ENCODE measurements at regions not wholly inside any gene's neighbourhood (a gene's known extent, or its start where the extent isn't known, plus 50 kb on each side); places are given as distances from the start of the nearest gene placed in this dataset.
A peak's percentile ranks its signal among the peaks of the same experiment; 100 is the strongest.

DNA sequence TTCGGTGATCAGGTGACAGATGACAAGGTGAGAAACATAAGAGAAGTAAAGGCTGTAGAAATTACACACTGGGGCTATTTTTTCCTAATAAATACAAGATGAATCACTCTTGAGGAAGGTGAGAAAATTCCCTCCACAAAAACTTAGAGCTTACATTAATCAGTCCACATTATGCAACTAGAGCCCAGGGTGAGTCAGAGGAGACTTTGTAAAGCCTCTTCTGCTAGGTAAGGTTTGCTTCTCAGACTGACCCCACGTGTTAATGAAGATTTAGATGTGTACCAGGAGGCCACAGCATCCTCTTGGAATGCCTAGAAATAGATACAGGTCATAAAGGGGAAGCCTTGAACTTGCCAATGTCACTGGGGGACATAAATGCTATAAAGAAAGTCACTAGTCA lies 396.0 kb upstream of the SMIM31 start:
- H3K36me3 Mint-ChIP-seq (ENCODE audit: low read depth) = no peaks in the 10 kb centered on the region
- no peak overlapping the region for H3K27ac Mint-ChIP-seq
- CTCF ChIA-PET = no interaction called here
- no peaks in the 10 kb centered on the region for H3K27me3 Mint-ChIP-seq
- H3K4me1 Mint-ChIP-seq = peaks cover 5% of the 10 kb centered on the region
- DNase-seq (no peak), ATAC-seq (no peak)
- no peaks in the 10 kb centered on the region for H3K9me3 Mint-ChIP-seq (ENCODE audit: low read depth)
- POLR2A ChIA-PET = no interaction called here
- H3K4me3 Mint-ChIP-seq = no peak overlapping the region
- intact Hi-C loops (cut with DNase I, micrococcal nuclease) = no loop called here

DNA sequence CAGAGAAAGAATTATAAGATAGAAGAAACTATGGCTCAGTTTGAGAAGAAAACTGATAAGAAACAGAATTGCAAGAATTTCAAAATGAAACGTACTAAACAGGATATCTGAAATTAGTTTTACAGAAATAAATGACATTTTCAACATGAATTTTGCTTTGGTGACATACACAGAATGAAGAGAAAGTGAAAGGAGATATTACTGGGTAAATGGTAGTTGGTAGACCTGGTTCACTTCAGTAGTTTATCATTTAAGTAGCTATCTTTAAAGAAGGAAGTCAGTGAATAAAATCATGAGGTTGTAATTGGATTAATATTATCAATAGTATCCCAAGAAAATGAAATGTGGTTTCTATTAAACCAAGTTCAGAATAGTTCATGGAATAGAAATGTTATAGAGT lies 395.5 kb upstream of the SMIM31 start:
- no peak overlapping the region for H3K4me3 Mint-ChIP-seq
- POLR2A ChIA-PET = no interaction called here
- no peaks in the 10 kb centered on the region for H3K27me3 Mint-ChIP-seq
- DNase-seq (no peak), ATAC-seq (no peak)
- intact Hi-C loops (cut with DNase I, micrococcal nuclease) = no loop called here
- CTCF ChIA-PET = no interaction called here
- H3K36me3 Mint-ChIP-seq (ENCODE audit: low read depth) = no peaks in the 10 kb centered on the region
- H3K27ac Mint-ChIP-seq = no peak overlapping the region
- no peaks in the 10 kb centered on the region for H3K9me3 Mint-ChIP-seq (ENCODE audit: low read depth)
- H3K4me1 Mint-ChIP-seq = peaks cover 5% of the 10 kb centered on the region

DNA sequence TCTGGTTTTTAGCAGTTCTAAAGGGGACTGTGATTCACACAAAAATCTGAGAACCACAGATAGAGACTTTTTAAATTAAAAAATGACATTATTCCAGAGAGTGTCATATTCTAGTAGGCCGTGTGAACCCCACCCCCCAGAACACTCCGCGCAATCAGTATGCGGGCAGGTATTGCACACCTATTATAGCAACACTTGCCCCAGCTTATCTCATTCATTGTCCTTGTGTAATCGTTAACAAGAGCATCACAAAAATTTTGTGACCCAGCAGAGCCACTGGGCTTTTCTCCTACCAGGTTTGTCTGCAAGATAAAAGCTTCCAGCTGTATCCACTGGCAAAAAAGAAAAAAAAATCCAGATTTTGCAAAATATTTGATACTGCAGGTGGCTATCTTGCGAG lies 394.1 kb upstream of the SMIM31 start:
- H3K27me3 Mint-ChIP-seq = no peaks in the 10 kb centered on the region
- intact Hi-C loops (cut with DNase I, micrococcal nuclease) = no loop called here
- no peak overlapping the region for H3K4me3 Mint-ChIP-seq
- H3K4me1 Mint-ChIP-seq = peaks cover 5% of the 10 kb centered on the region
- ATAC-seq (no peak), DNase-seq (no peak)
- ChIA-PET POLR2A (no interaction called here), CTCF (no interaction called here)
- no peak overlapping the region for H3K27ac Mint-ChIP-seq
- H3K36me3 Mint-ChIP-seq (ENCODE audit: low read depth) = no peaks in the 10 kb centered on the region
- no peaks in the 10 kb centered on the region for H3K9me3 Mint-ChIP-seq (ENCODE audit: low read depth)

DNA sequence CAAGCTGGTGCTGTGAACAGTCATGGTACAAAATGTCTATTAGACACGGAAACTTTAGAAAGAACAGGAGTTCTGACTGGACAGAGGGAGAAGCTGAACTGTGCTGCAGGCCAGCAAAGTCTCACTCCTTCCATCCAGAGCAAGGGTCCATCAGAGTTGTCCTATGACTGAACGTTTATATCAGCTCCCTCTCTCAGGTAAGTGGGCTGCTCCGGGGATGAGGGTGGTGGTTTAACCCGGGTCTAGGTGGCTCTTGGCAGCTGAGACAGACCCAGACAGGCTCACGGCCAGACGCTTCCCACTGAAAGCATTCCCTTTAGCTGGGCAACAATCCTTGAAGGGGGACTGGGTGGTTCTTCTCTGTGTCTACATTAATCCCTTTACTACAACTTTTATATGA lies 385.0 kb upstream of the SMIM31 start:
- DNase-seq (no peak), ATAC-seq (no peak)
- ChIA-PET POLR2A (no interaction called here), CTCF (interaction anchor here (0.9 kb wide), 1 partner anchor 32 kb away, joined by 3 read pairs; no protein-coding TSS in a partner anchor)
- Mint-ChIP-seq H3K27ac (no peak overlapping the region), H3K27me3 (peaks cover 2% of the 10 kb centered on the region), H3K36me3 (ENCODE audit: low read depth) (no peaks in the 10 kb centered on the region), H3K9me3 (ENCODE audit: low read depth) (no peaks in the 10 kb centered on the region), H3K4me3 (no peak overlapping the region), H3K4me1 (no peaks in the 10 kb centered on the region)
- intact Hi-C loops (cut with DNase I, micrococcal nuclease) = no loop called here

DNA sequence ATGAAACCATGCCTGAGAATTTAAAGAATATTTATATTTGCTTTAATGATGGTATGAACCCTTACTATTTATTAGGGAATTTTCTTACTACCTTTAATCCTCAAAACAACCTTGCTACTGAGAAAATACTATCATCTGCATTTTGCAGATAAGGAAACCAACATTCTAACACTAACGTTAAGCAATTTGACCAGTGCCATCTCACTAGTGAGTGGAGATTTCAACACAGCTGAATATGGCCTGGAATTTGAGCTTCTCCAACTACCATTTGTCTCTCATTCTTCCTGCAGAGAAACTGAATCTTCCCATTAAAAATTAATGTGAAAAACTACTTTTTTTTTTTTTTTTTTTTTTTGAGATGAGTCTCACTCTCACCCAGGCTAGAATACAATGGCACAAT lies 380.9 kb upstream of the SMIM31 start:
- Mint-ChIP-seq H3K4me3 (no peak overlapping the region), H3K36me3 (ENCODE audit: low read depth) (no peaks in the 10 kb centered on the region), H3K27me3 (peaks cover 5% of the 10 kb centered on the region), H3K4me1 (no peaks in the 10 kb centered on the region), H3K27ac (no peak overlapping the region), H3K9me3 (ENCODE audit: low read depth) (no peaks in the 10 kb centered on the region)
- CTCF ChIA-PET = no interaction called here
- ATAC-seq (no peak), DNase-seq (no peak)
- intact Hi-C loops (cut with DNase I, micrococcal nuclease) = no loop called here
- POLR2A ChIA-PET = no interaction called here

DNA sequence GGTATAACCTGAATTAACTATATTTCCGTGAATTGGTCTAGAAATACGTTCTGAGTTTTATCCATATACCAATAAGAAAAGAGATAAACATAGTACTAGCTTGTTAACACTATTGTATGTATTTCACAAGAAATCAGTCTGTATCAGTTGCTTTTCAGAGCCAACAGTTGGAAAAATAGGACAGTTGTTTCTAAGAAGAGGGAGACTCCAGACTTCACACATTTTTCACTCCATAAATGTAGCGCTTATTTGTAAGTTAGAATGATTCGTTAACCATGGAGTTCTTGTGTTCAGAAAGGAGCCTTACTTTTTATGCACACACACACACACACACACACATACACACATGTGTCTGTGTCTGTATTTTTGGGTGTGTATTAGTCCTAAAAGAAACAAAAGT lies 376.7 kb upstream of the SMIM31 start:
- Mint-ChIP-seq H3K4me1 (no peaks in the 10 kb centered on the region), H3K27ac (no peak overlapping the region), H3K4me3 (no peak overlapping the region), H3K36me3 (ENCODE audit: low read depth) (no peaks in the 10 kb centered on the region), H3K27me3 (peaks cover 22% of the 10 kb centered on the region), H3K9me3 (ENCODE audit: low read depth) (no peaks in the 10 kb centered on the region)
- ChIA-PET POLR2A (no interaction called here), CTCF (interaction anchor here (0.6 kb wide), 1 partner anchor 294 kb away, joined by 3 read pairs; no protein-coding TSS in a partner anchor)
- DNase-seq = no peak
- ATAC-seq = no peak
- intact Hi-C loops (cut with DNase I, micrococcal nuclease) = no loop called here

DNA sequence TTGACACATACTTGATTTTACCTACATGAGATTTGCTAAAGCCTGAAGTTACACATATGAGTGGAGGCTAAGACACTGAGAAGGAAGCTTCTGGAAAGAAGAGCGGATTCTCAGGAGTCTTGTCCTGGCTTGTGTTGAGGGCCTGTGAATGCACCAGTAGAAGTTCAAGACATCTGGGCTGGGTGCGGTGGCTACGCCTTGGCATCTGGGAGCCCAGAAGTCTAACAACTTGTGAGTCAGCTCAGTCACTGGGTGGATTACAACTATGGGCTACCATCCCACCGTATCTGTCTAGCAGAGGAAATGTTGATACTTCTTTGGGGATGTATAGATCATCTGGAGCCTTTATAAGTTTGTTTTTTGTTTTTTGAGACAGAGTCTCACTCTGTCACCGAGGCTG lies 375.6 kb upstream of the SMIM31 start:
- H3K36me3 Mint-ChIP-seq (ENCODE audit: low read depth) = no peaks in the 10 kb centered on the region
- ATAC-seq (no peak), DNase-seq (no peak)
- no peak overlapping the region for H3K27ac Mint-ChIP-seq
- no peaks in the 10 kb centered on the region for H3K9me3 Mint-ChIP-seq (ENCODE audit: low read depth)
- peaks cover 3% of the 10 kb centered on the region for H3K4me1 Mint-ChIP-seq
- ChIA-PET CTCF (no interaction called here), POLR2A (no interaction called here)
- H3K27me3 Mint-ChIP-seq = peaks cover 31% of the 10 kb centered on the region
- H3K4me3 Mint-ChIP-seq = no peak overlapping the region
- intact Hi-C loops (cut with DNase I, micrococcal nuclease) = no loop called here

DNA sequence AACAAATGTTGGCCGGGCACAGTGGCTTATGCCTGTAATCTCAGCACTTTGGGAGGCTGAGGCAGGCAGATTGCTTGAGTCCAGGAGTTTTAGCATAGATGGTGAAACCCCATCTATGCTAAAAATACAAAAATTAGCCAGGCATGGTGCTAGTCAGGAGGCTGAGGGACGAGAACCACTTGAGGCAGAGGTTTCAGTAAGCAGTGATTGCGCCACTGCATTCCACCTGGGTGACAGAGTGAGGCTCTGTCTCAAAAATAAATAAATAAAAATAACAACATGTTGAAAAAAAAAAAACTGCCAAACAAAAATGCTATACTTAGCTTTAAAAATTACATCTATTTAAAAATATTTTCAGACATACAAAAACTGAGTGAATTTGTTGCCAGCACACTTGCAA lies 374.2 kb upstream of the SMIM31 start:
- ATAC-seq (no peak), DNase-seq (no peak)
- POLR2A ChIA-PET = no interaction called here
- Mint-ChIP-seq H3K27me3 (peaks cover 39% of the 10 kb centered on the region), H3K4me1 (peaks cover 3% of the 10 kb centered on the region), H3K36me3 (ENCODE audit: low read depth) (no peaks in the 10 kb centered on the region), H3K27ac (no peak overlapping the region), H3K9me3 (ENCODE audit: low read depth) (no peaks in the 10 kb centered on the region), H3K4me3 (no peak overlapping the region)
- intact Hi-C loops (cut with DNase I, micrococcal nuclease) = no loop called here
- CTCF ChIA-PET = no interaction called here

DNA sequence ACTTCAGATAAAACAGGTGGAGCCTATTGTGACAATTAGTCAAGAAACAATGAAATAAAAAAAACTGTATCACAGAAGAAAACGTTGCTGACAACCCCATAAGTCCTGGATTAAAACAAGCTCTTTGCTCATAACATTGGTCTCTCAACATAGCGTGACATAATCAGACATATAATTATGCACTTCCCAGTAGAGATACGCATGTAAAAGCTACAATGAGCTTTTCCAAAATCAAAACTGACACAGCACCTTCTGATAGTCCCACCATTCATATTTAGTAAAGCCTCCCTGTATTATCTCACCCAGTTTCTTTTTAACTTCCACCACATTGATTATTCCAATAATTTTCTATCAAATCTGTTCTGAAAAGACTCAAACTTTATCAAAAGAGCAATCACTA lies 372.1 kb upstream of the SMIM31 start:
- no peaks in the 10 kb centered on the region for H3K9me3 Mint-ChIP-seq (ENCODE audit: low read depth)
- ATAC-seq (no peak), DNase-seq (no peak)
- POLR2A ChIA-PET = no interaction called here
- H3K27me3 Mint-ChIP-seq = peaks cover 41% of the 10 kb centered on the region
- intact Hi-C loops (cut with DNase I, micrococcal nuclease) = no loop called here
- peaks cover 3% of the 10 kb centered on the region for H3K4me1 Mint-ChIP-seq
- no peaks in the 10 kb centered on the region for H3K36me3 Mint-ChIP-seq (ENCODE audit: low read depth)
- H3K27ac Mint-ChIP-seq = no peak overlapping the region
- no peak overlapping the region for H3K4me3 Mint-ChIP-seq
- CTCF ChIA-PET = no interaction called here

DNA sequence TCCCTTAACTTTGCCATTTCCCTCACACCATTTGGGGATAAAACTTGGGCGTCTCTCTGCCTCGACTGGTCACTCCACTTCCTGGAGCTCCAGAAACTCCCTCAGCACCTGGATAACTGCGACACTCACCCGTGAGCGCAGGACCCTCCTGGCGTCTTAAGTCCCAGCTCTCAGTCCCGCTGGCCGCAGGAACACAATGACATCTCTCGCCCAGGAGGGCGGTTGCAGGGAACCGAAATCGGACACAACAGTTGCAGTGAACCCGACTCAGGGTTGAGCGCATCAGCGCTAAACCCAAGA lies 370.9 kb upstream of the SMIM31 start:
- Mint-ChIP-seq H3K4me1 (peaks cover 3% of the 10 kb centered on the region), H3K9me3 (ENCODE audit: low read depth) (no peaks in the 10 kb centered on the region), H3K36me3 (ENCODE audit: low read depth) (no peaks in the 10 kb centered on the region), H3K4me3 (no peak overlapping the region), H3K27ac (no peak overlapping the region), H3K27me3 (peaks cover 41% of the 10 kb centered on the region)
- ATAC-seq = no peak
- no peak for DNase-seq
- POLR2A ChIA-PET = no interaction called here
- CTCF ChIA-PET = no interaction called here
- intact Hi-C loops (cut with DNase I, micrococcal nuclease) = no loop called here

DNA sequence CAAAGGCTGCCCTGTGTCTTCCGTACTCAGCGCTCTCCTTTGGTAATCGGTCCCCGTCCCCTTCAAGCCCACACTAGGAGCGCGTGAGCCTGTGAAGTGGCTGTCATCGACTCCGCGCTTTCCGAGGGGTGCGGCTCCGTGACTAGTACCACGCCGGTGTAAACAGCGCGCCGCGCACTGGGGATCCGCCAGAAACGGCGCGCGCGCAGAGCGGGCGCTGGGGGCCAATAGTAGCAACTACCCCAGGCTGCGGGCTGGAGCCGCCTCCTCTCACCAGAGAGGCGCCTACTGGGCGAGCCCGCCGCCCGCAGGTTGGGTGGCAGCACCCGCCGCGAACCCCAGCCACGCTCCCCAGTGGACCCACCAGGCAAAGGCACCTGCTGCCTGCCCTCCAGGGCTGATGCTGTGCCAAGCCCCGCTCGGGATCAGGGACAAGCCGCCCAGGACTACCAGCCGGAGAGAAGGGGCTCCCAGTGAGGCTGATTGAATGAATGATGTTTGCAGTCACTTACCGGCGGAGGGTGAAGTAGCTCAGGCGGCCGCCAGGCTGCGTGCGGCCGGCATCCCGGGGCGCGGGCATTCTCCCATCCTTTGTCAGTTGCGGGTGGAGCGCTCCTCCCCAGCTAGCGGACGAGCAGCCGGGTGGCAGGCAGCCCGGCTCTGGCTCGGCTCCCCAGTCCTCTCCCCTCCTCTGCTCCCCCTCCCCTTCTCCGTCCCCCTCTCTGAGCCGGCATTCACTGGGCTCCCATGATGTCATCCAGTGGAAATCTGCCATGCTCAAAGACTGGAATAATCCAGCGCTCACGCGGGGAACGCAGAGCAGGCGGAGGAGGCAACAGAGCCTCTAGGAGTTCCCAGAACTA lies 370.3 kb upstream of the SMIM31 start:
- Mint-ChIP-seq H3K27me3 (peaks cover 41% of the 10 kb centered on the region), H3K4me1 (peaks cover 3% of the 10 kb centered on the region), H3K9me3 (ENCODE audit: low read depth) (no peaks in the 10 kb centered on the region), H3K27ac (no peak overlapping the region), H3K36me3 (ENCODE audit: low read depth) (no peaks in the 10 kb centered on the region), H3K4me3 (no peak overlapping the region)
- ATAC-seq (peak; percentile 51), DNase-seq (peak; percentile 35)
- ChIA-PET POLR2A (no interaction called here), CTCF (interaction anchor here (0.7 kb wide), 1 partner anchor 33 kb away, joined by 3 read pairs; no protein-coding TSS in a partner anchor)
- intact Hi-C loops (cut with DNase I, micrococcal nuclease) = no loop called here

DNA sequence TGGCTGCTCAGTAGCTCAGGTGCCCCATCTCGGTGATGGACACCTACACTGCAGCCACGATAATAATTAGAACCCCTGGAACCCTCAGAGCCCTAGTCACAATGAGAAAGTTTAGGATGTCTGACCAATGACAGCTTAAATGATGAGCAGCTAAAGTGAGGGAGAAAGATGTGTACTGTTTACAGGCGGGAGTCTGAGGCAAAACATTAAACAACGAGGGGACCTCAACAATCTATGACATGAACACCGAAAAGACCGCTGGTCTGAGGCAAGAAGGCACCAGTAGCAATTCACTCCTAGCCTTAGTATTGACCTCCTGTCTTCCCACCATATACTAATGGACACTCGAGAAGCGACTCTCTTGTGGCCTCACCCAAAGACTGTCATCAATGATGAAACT lies 369.5 kb upstream of the SMIM31 start:
- CTCF ChIA-PET = no interaction called here
- ATAC-seq (no peak), DNase-seq (no peak)
- Mint-ChIP-seq H3K4me1 (peaks cover 3% of the 10 kb centered on the region), H3K9me3 (ENCODE audit: low read depth) (no peaks in the 10 kb centered on the region), H3K4me3 (no peak overlapping the region), H3K36me3 (ENCODE audit: low read depth) (no peaks in the 10 kb centered on the region), H3K27ac (no peak overlapping the region), H3K27me3 (peaks cover 40% of the 10 kb centered on the region)
- intact Hi-C loops (cut with DNase I, micrococcal nuclease) = no loop called here
- POLR2A ChIA-PET = no interaction called here

DNA sequence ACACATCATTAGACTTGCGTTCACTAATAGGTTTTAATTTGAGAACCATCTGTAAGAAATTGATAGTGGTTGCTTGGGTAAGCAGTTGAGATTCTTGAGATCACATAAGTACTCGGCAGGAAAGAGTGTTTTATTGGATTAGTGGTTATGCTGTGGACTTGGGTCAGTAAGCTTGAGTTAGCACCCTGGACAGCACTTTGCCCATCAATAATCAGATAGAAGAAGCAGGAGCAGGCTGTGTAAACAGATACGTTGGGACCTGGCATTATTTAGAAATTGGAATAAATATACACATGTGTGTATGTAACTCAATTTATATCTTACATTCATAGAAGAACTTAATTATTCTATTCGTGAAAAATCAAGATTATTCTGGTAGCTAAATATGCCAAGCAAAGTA lies 357.5 kb upstream of the SMIM31 start:
- intact Hi-C loops (cut with DNase I, micrococcal nuclease) = no loop called here
- ChIA-PET POLR2A (no interaction called here), CTCF (no interaction called here)
- no peak for ATAC-seq
- H3K27ac Mint-ChIP-seq = no peak overlapping the region
- H3K4me3 Mint-ChIP-seq = no peak overlapping the region
- peaks cover 2% of the 10 kb centered on the region for H3K27me3 Mint-ChIP-seq
- H3K4me1 Mint-ChIP-seq = no peaks in the 10 kb centered on the region
- no peaks in the 10 kb centered on the region for H3K9me3 Mint-ChIP-seq (ENCODE audit: low read depth)
- no peaks in the 10 kb centered on the region for H3K36me3 Mint-ChIP-seq (ENCODE audit: low read depth)
- no peak for DNase-seq
